H9 (cell line): ENCODE measurements at regions not wholly inside any gene's neighbourhood (a gene's known extent, or its start where the extent isn't known, plus 50 kb on each side); places are given as distances from the start of the nearest gene placed in this dataset.

Source experiments
- DNase-seq: peaks from one replicate; pipeline ENCODE4 v3.0.0-alpha.2; 2017
- H2AFZ ChIP-seq: one replicate; pipeline ENCODE4 v1.6.1; 2013; ENCODE audit warnings: mild to moderate bottlenecking, low read length, control low read depth, moderate library complexity
- H2AK5ac ChIP-seq: 2 replicates; pipeline ENCODE4 v1.6.1; 2013; ENCODE audit warnings: low read length, control low read depth, mixed read lengths; ENCODE audit not compliant: insufficient read length
- H2BK120ac ChIP-seq: one replicate; pipeline ENCODE4 v1.6.1; 2013; ENCODE audit warnings: low read depth, mild to moderate bottlenecking, low read length, control low read depth, inconsistent platforms; ENCODE audit not compliant: poor library complexity, severe bottlenecking
- H2BK12ac ChIP-seq: 2 replicates; pipeline ENCODE4 v1.6.1; 2013; ENCODE audit warnings: low read length, control low read depth, mixed read lengths, low read depth; ENCODE audit not compliant: insufficient read length
- H2BK15ac ChIP-seq: 2 replicates; pipeline ENCODE4 v1.6.1; 2013; ENCODE audit warnings: low read depth, low read length, control low read depth
- H2BK20ac ChIP-seq: one replicate; pipeline ENCODE4 v1.6.1; 2013; ENCODE audit warnings: low read depth, mild to moderate bottlenecking, low read length, control low read depth, inconsistent platforms; ENCODE audit not compliant: poor library complexity, severe bottlenecking
- H2BK5ac ChIP-seq: 2 replicates; pipeline ENCODE4 v1.6.1; 2013; ENCODE audit warnings: low read length, control low read depth, mixed read lengths; ENCODE audit not compliant: insufficient read length
- H3K14ac ChIP-seq: 2 replicates; pipeline ENCODE4 v1.6.1; 2013; ENCODE audit warnings: low read length, control low read depth; ENCODE audit not compliant: insufficient read depth
- H3K18ac ChIP-seq: 2 replicates; pipeline ENCODE4 v1.6.1; 2013; ENCODE audit warnings: low read depth, mild to moderate bottlenecking, mixed read lengths, low read length, control low read depth; ENCODE audit not compliant: insufficient read length
- H3K23ac ChIP-seq: 2 replicates; pipeline ENCODE4 v1.6.1; 2013; ENCODE audit warnings: low read length, control low read depth, mixed read lengths, low read depth; ENCODE audit not compliant: insufficient read length
- H3K23me2 ChIP-seq: 2 replicates; pipeline ENCODE4 v1.6.1; 2013; ENCODE audit warnings: low read depth, mild to moderate bottlenecking, mixed read lengths, low read length, control low read depth; ENCODE audit not compliant: insufficient read length, poor library complexity, severe bottlenecking
- H3K27ac ChIP-seq: 2 replicates; pipeline ENCODE4 v1.5.1; 2013; ENCODE audit warnings: low read length, control low read depth, mixed read lengths, low read depth; ENCODE audit not compliant: insufficient read length
- H3K27me3 ChIP-seq: 2 replicates; pipeline ENCODE4 v1.6.1; 2013; ENCODE audit warnings: low read length, control low read depth, inconsistent platforms; ENCODE audit not compliant: insufficient read depth
- H3K4ac ChIP-seq: 2 replicates; pipeline ENCODE4 v1.6.1; 2013; ENCODE audit warnings: low read depth, mild to moderate bottlenecking, control low read depth, inconsistent platforms, low read length, moderate library complexity
- H3K4me1 ChIP-seq: 2 replicates; pipeline ENCODE4 v1.6.1; 2013; ENCODE audit warnings: low read length, control low read depth, inconsistent platforms; ENCODE audit not compliant: insufficient read depth
- H3K4me2 ChIP-seq: 2 replicates; pipeline ENCODE4 v1.6.1; 2013; ENCODE audit warnings: low read length, control low read depth, mixed read lengths; ENCODE audit not compliant: insufficient read length, insufficient read depth
- H3K56ac ChIP-seq: 2 replicates; pipeline ENCODE4 v1.6.1; 2013; ENCODE audit warnings: low read depth, mild to moderate bottlenecking, mixed read lengths, low read length, control low read depth; ENCODE audit not compliant: insufficient read length
- H3K79me1 ChIP-seq: 2 replicates; pipeline ENCODE4 v1.6.1; 2013; ENCODE audit warnings: low read depth, mild to moderate bottlenecking, moderate library complexity, low read length, control low read depth, inconsistent platforms; ENCODE audit not compliant: insufficient read depth, poor library complexity, severe bottlenecking
- H3K79me2 ChIP-seq: 2 replicates; pipeline ENCODE4 v1.6.1; 2013; ENCODE audit warnings: low read length, control low read depth, inconsistent platforms; ENCODE audit not compliant: insufficient read depth
- H3K9ac ChIP-seq: 2 replicates; pipeline ENCODE4 v1.6.1; 2013; ENCODE audit warnings: low read length, control low read depth, mixed read lengths; ENCODE audit not compliant: insufficient read length; ENCODE audit errors: extremely low read depth
- H3K9me3 ChIP-seq: one replicate; pipeline ENCODE4 v1.6.1; 2013; ENCODE audit warnings: low read depth, low read length, inconsistent platforms; ENCODE audit not compliant: control insufficient read depth
- H3T11ph ChIP-seq: one replicate; pipeline ENCODE4 v1.6.1; 2013; ENCODE audit warnings: mild to moderate bottlenecking, low read length, control low read depth, inconsistent platforms
- H4K20me1 ChIP-seq: one replicate; pipeline ENCODE4 v1.6.1; 2013; ENCODE audit not compliant: control insufficient read depth, insufficient read length, insufficient read depth
- H4K5ac ChIP-seq: 2 replicates; pipeline ENCODE4 v1.6.1; 2013; ENCODE audit warnings: low read depth, mild to moderate bottlenecking, mixed read lengths, low read length, control low read depth; ENCODE audit not compliant: insufficient read length
- H4K8ac ChIP-seq: replicated peaks from 2 replicates; pipeline ENCODE4 v1.6.1; 2013; ENCODE audit warnings: low read length, control low read depth, mixed read lengths, low read depth; ENCODE audit not compliant: insufficient read length
- H4K91ac ChIP-seq: 2 replicates; pipeline ENCODE4 v1.6.1; 2013; ENCODE audit warnings: low read depth, mild to moderate bottlenecking, moderate library complexity, mixed read lengths, low read length, control low read depth; ENCODE audit not compliant: insufficient read length
- H3K27ac Mint-ChIP-seq, 3 experiments: 2 replicates in 2 of 3; 3 replicates in 1 of 3; pipeline ENCODE4 v1.8.0; 2020 to 2021; ENCODE audit warnings: mixed read lengths in 3 of 3, mild to moderate bottlenecking in 1 of 3, moderate library complexity in 1 of 3
- H3K27me3 Mint-ChIP-seq: 2 replicates; pipeline ENCODE4 v1.8.0; 2021; ENCODE audit warnings: low read depth, mild to moderate bottlenecking, moderate library complexity, mixed read lengths
- H3K36me3 Mint-ChIP-seq, 3 experiments: 2 replicates in 2 of 3; 3 replicates in 1 of 3; pipeline ENCODE4 v1.8.0; 2020 to 2021; ENCODE audit warnings: low read depth in 3 of 3, mixed read lengths in 3 of 3; ENCODE audit not compliant: insufficient read depth in 1 of 3
- H3K4me1 Mint-ChIP-seq, 2 experiments: 2 replicates each; pipeline ENCODE4 v1.8.0; 2020; ENCODE audit warnings: mixed read lengths in 2 of 2
- H3K4me3 Mint-ChIP-seq, 2 experiments: 2 replicates in 1 of 2; 3 replicates in 1 of 2; pipeline ENCODE4 v1.8.0; 2020 to 2021; ENCODE audit warnings: mild to moderate bottlenecking in 2 of 2, mixed read lengths in 2 of 2, moderate library complexity in 1 of 2
- H3K9me3 Mint-ChIP-seq, 2 experiments: 2 replicates in 1 of 2; 3 replicates in 1 of 2; pipeline ENCODE4 v1.8.0; 2020; ENCODE audit warnings: mild to moderate bottlenecking in 2 of 2, mixed read lengths in 2 of 2, moderate library complexity in 1 of 2
- WGBS: extraction: QIAGEN DNeasy Blood & Tissue Kit; methylation state at CpG from one replicate; pipeline ENCODE4 v1.1.7; 2013; ENCODE audit warnings: missing lambda C conversion rate, low lambda C conversion rate, mixed read lengths; ENCODE audit not compliant: insufficient read length; ENCODE audit errors: extremely low coverage; 5-methylcytosine and 5-hydroxymethylcytosine counted together
- TF ChIP-seq, protein P1 (sequence below): fragments of 200-600 bp; sonication (generic); conservative IDR thresholded peaks from 3 replicates; pipeline ENCODE4 v1.8.0; 2021; ENCODE audit warnings: antibody characterized with exemption, mild to moderate bottlenecking

DNA sequence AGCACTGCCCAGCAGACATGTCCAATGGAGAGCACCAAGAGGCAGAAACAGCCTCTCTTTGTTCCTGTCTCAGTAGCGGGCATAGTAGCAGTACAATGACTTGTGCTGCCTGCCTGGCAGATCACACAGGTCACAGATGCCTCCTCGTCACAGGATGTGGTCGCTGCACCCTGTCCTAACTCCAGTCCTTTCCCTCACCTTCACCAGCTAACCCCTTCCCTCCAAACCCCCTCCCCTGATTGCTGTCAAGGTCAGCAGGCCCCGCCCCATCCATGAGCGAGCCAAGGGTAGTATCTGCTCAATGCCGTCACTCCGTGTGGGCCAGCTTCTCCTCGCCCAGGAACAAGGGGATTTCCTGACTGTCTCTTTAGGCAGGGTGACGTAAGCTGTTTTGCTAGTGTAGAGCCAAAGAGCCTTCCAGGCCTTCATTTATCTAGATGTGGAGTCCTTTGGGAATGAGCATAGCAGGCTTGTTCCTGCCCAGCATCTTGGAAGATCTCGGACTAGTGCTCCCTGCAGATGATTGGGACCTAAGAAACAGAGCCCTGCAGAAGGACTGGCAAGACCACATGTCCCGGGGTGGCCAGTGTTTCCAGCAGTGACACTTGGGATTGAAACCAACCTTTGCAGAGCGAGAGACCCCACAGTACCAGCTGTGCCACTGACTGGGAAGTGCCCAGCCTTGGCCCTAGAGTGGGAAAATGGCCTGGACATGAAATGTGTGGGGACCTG lies 75.9 kb upstream of the TNRC6C start:
- Histone ChIP-seq H3K27me3 (no peaks in the 10 kb centered on the region; the same call in 1 of the 2 replicates), H4K91ac (no peak overlapping the region), H3K9me3 (no peaks in the 10 kb centered on the region), H3K79me1 (no peaks in the 10 kb centered on the region), H3K9ac (no peak overlapping the region), H2BK12ac (no peak overlapping the region), H3K23ac (no peak overlapping the region), H4K8ac (no peak overlapping the region), H3K79me2 (no peaks in the 10 kb centered on the region), H3K4ac (no peak overlapping the region), H2AK5ac (no peak overlapping the region), H3K18ac (no peak overlapping the region), H3T11ph (no peak overlapping the region), H2BK5ac (no peak overlapping the region), H3K4me2 (no peak overlapping the region), H2BK15ac (no peak overlapping the region), H3K23me2 (peaks cover 2% of the 10 kb centered on the region), H3K14ac (no peak overlapping the region; the same call in 1 of the 2 replicates), H2BK120ac (no peak overlapping the region), H2AFZ (no peak overlapping the region), H4K5ac (no peak overlapping the region), H2BK20ac (no peak overlapping the region), H3K27ac (no peak overlapping the region), H4K20me1 (no peaks in the 10 kb centered on the region), H3K4me1 (no peaks in the 10 kb centered on the region), H3K56ac (no peak overlapping the region)
- TF ChIP-seq, protein P1, sequence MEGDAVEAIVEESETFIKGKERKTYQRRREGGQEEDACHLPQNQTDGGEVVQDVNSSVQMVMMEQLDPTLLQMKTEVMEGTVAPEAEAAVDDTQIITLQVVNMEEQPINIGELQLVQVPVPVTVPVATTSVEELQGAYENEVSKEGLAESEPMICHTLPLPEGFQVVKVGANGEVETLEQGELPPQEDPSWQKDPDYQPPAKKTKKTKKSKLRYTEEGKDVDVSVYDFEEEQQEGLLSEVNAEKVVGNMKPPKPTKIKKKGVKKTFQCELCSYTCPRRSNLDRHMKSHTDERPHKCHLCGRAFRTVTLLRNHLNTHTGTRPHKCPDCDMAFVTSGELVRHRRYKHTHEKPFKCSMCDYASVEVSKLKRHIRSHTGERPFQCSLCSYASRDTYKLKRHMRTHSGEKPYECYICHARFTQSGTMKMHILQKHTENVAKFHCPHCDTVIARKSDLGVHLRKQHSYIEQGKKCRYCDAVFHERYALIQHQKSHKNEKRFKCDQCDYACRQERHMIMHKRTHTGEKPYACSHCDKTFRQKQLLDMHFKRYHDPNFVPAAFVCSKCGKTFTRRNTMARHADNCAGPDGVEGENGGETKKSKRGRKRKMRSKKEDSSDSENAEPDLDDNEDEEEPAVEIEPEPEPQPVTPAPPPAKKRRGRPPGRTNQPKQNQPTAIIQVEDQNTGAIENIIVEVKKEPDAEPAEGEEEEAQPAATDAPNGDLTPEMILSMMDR: no peak
- DNase-seq: no peak
- WGBS: no CpG with 5 or more reads among the region's 12 CpGs
- Mint-ChIP-seq H3K4me1 (peaks cover 19 to 31% of the 10 kb centered on the region in 2 experiments), H3K9me3 (no peaks in the 10 kb centered on the region), H3K27me3 (peaks cover 38% of the 10 kb centered on the region), H3K27ac (no peak overlapping the region), H3K4me3 (no peak overlapping the region; a peak in 1 of 5 replicates), H3K36me3 (no peaks in the 10 kb centered on the region; a peak in 1 of 7 replicates)
